B cell (primary cell): ENCODE measurements at regions not wholly inside any gene's neighbourhood (a gene's known extent, or its start where the extent isn't known, plus 50 kb on each side); places are given as distances from the start of the nearest gene placed in this dataset.

ENCODE experiments used
- ATAC-seq: fragments of 200-7000 bp; cut with Tn5 transposase; one replicate; pipeline ENCODE4 v1.10.0; 2021; ENCODE audit warnings: low read depth, mild to moderate bottlenecking, moderate number of reproducible peaks, moderate library complexity
- CTCF ChIA-PET: fragments of 350-600 bp; sonication (Branson Sonifier 250); formaldehyde crosslinking; loops from one replicate; lab custom pipeline; 2021; ENCODE audit warnings: antibody characterized with exemption, inconsistent platforms; lab: Charles Lee
- POLR2A ChIA-PET: fragments of 350-600 bp; sonication (Branson Sonifier 250); formaldehyde crosslinking; loops from one replicate; lab custom pipeline; 2021; ENCODE audit warnings: antibody characterized with exemption; lab: Charles Lee
- DNase-seq: peaks from one replicate; pipeline ENCODE4 v3.0.0; 2013
- H2AFZ ChIP-seq: 2 replicates; pipeline ENCODE4 v1.6.1; 2012; ENCODE audit warnings: mild to moderate bottlenecking, low read depth, low read length; ENCODE audit not compliant: insufficient read depth, poor library complexity, severe bottlenecking
- H3K27ac ChIP-seq, 2 donors: 1 replicate in 1 of 2; 2 replicates in 1 of 2; pipeline ENCODE4 v1.5.1; 2012 to 2013; ENCODE audit warnings: low read length in 2 of 2, mild to moderate bottlenecking in 2 of 2, moderate library complexity in 1 of 2
- H3K27me3 ChIP-seq, 4 experiments: fragments of 200-600 bp in 1 of 4; sonication (generic) in 1 of 4; replicated peaks in 1 of 4; 1 replicate in 2 of 4; 2 replicates in 2 of 4; pipeline versions ENCODE4 v1.6.1 to v1.7.0; 2013 to 2016; ENCODE audit warnings: low read length in 3 of 4, mild to moderate bottlenecking in 2 of 4, mixed read lengths in 1 of 4, moderate library complexity in 1 of 4; ENCODE audit not compliant: insufficient read depth in 4 of 4, control insufficient read depth in 3 of 4; ENCODE audit errors: control extremely low read depth in 1 of 4
- H3K36me3 ChIP-seq, 2 experiments: replicated peaks in 1 of 2; 1 replicate in 1 of 2; 2 replicates in 1 of 2; pipeline versions ENCODE4 v1.6.1 to v1.7.1; 2013; ENCODE audit warnings: low read length in 1 of 2; ENCODE audit not compliant: insufficient read depth in 2 of 2, control insufficient read depth in 1 of 2; ENCODE audit errors: control extremely low read depth in 1 of 2, extremely low read depth in 1 of 2
- H3K4me1 ChIP-seq, 2 donors: fragments of 200-600 bp in 1 of 2; sonication (generic) in 1 of 2; 1 replicate in 1 of 2; 2 replicates in 1 of 2; pipeline versions ENCODE4 v1.5.1 to v1.6.1; 2013 to 2017; ENCODE audit warnings: low read length in 2 of 2; ENCODE audit not compliant: control insufficient read depth in 2 of 2, insufficient read depth in 2 of 2
- H3K4me2 ChIP-seq: replicated peaks from 2 replicates; pipeline ENCODE3; 2012; ENCODE audit warnings: mild to moderate bottlenecking, low read depth, low read length; ENCODE audit not compliant: poor library complexity, severe bottlenecking
- H3K4me3 ChIP-seq, 5 experiments: fragments of 200-600 bp in 1 of 5; sonication (generic) in 1 of 5; 1 replicate in 3 of 5; 2 replicates in 2 of 5; pipeline versions ENCODE4 v1.5.1 to v1.7.0; 2011 to 2016; ENCODE audit warnings: low read length in 4 of 5, mild to moderate bottlenecking in 4 of 5, low read depth in 2 of 5, control low read depth in 1 of 5, moderate library complexity in 1 of 5; ENCODE audit not compliant: insufficient read depth in 1 of 5; ENCODE audit errors: control extremely low read depth in 1 of 5, extremely low read depth in 1 of 5
- H3K79me2 ChIP-seq: fragments of 200-600 bp; sonication (generic); one replicate; pipeline ENCODE4 v1.6.0; 2016; ENCODE audit warnings: low read length; ENCODE audit not compliant: control insufficient read depth, insufficient read depth
- H3K9ac ChIP-seq: fragments of 200-600 bp; sonication (generic); 2 replicates; pipeline ENCODE4 v1.6.1; 2017; ENCODE audit warnings: mild to moderate bottlenecking, low read length, moderate library complexity
- H3K9me3 ChIP-seq, 3 donors: one replicate each; pipeline versions ENCODE4 v1.6.1 to v1.7.1; 2013; ENCODE audit warnings: low read length in 2 of 3; ENCODE audit not compliant: control insufficient read depth in 2 of 3, insufficient read depth in 1 of 3; ENCODE audit errors: control extremely low read depth in 1 of 3
- H4K20me1 ChIP-seq: 2 replicates; pipeline ENCODE4 v1.6.0; 2012; ENCODE audit warnings: mild to moderate bottlenecking, low read length; ENCODE audit not compliant: insufficient read depth, control insufficient read depth, poor library complexity, severe bottlenecking
- H3K27ac Mint-ChIP-seq: one replicate; pipeline ENCODE4 v1.8.0; 2021; ENCODE audit warnings: mixed read lengths
- H3K27me3 Mint-ChIP-seq: one replicate; pipeline ENCODE4 v1.8.0; 2021; ENCODE audit warnings: mixed read lengths
- H3K4me1 Mint-ChIP-seq: one replicate; pipeline ENCODE4 v1.8.0; 2021; ENCODE audit warnings: mixed read lengths
- H3K4me3 Mint-ChIP-seq: one replicate; pipeline ENCODE4 v1.8.0; 2021; ENCODE audit warnings: mixed read lengths
- H3K9me3 Mint-ChIP-seq: one replicate; pipeline ENCODE4 v1.8.0; 2022; ENCODE audit warnings: mixed read lengths; ENCODE audit not compliant: insufficient read depth
- EZH2 ChIP-seq: IDR thresholded peaks from 2 replicates; pipeline ENCODE4 v1.6.1; 2012; ENCODE audit warnings: borderline replicate concordance, low read depth, mild to moderate bottlenecking, moderate library complexity, low read length; ENCODE audit not compliant: insufficient read depth, poor library complexity, severe bottlenecking
- WGBS: methylation state at CpG from one replicate; pipeline ENCODE4 v1.1.5; 2013; ENCODE audit warnings: missing lambda C conversion rate; ENCODE audit not compliant: insufficient coverage; 5-methylcytosine and 5-hydroxymethylcytosine counted together
- intact Hi-C: fragments of 100-400 bp; cut with micrococcal nuclease; formaldehyde crosslinking; loops from one replicate; pipeline ENCODE4 v1.10.0; 2022
- TF ChIP-seq, protein P1 (sequence below): fragments of 200-600 bp; IDR thresholded peaks from one replicate; pipeline ENCODE4 v1.8.0; 2022; ENCODE audit warnings: antibody characterized with exemption, mild to moderate bottlenecking

DNA sequence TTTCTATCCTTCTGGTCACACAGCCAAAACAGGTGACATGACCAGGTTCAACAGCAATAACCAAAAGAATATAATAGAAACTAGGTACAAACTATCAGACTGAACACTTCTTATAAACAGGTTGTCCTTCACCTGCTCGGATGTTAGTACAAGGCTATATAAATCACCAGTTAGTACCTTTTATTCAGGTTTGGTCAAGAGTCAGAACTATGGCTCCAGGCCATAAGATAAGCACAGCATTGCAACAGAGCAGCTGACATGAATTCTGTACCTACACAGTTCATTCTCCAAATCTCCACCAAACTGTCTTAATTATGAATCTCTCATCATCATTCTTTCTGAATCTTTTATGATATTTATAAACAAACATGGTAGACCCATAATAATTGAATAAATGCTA lies 123.9 kb downstream of the DIO2 start:
- POLR2A ChIA-PET: no interaction called here
- H3K4me3 Mint-ChIP-seq: no peak overlapping the region
- no peak for ATAC-seq

DNA sequence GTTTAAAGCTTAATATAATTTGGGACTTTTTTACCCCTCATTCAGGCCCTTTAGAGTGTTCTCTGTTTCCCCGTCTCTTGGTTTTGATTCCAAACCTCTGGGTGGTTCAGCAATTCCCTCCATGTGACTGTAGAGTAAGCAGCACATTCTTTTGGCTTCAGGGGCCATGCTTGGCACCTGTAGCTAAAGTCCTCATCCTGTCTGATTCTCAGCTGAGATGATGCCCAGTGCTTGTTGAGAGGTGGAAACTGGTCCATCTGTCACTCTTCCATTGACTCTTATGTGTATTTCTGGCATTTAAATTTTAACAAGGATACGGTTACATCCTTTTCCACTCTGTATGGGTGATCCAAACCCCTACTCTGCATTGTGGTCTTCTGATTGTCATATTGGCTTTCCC lies 127.1 kb downstream of the DIO2 start:
- no peaks in the 10 kb centered on the region for H3K4me1 Mint-ChIP-seq
- Histone ChIP-seq H3K4me3 (no peak overlapping the region), H3K9me3 (peaks cover 0 to 1% (median 0%) of the 10 kb centered on the region in 3 donors), H3K27me3 (no peaks in the 10 kb centered on the region), H3K79me2 (no peaks in the 10 kb centered on the region), H3K9ac (no peak overlapping the region), H2AFZ (no peak overlapping the region), H3K4me2 (no peak overlapping the region), H3K27ac (no peak overlapping the region), H4K20me1 (no peaks in the 10 kb centered on the region), H3K36me3 (no peaks in the 10 kb centered on the region), H3K4me1 (no peaks in the 10 kb centered on the region)
- 100% methylated on average over 1 of the region's 2 CpGs for WGBS
- H3K27me3 Mint-ChIP-seq: no peaks in the 10 kb centered on the region
- no peak overlapping the region for H3K27ac Mint-ChIP-seq
- POLR2A ChIA-PET: no interaction called here
- TF ChIP-seq EZH2: no peak
- TF ChIP-seq, protein P1, sequence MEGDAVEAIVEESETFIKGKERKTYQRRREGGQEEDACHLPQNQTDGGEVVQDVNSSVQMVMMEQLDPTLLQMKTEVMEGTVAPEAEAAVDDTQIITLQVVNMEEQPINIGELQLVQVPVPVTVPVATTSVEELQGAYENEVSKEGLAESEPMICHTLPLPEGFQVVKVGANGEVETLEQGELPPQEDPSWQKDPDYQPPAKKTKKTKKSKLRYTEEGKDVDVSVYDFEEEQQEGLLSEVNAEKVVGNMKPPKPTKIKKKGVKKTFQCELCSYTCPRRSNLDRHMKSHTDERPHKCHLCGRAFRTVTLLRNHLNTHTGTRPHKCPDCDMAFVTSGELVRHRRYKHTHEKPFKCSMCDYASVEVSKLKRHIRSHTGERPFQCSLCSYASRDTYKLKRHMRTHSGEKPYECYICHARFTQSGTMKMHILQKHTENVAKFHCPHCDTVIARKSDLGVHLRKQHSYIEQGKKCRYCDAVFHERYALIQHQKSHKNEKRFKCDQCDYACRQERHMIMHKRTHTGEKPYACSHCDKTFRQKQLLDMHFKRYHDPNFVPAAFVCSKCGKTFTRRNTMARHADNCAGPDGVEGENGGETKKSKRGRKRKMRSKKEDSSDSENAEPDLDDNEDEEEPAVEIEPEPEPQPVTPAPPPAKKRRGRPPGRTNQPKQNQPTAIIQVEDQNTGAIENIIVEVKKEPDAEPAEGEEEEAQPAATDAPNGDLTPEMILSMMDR: no peak
- H3K4me3 Mint-ChIP-seq: no peak overlapping the region
- no peaks in the 10 kb centered on the region for H3K9me3 Mint-ChIP-seq
- ATAC-seq (no peak), DNase-seq (no peak)
- CTCF ChIA-PET: no interaction called here
- intact Hi-C loops: no loop called here

More for the DNA sequence above, 123.9 kb downstream of the DIO2 start:
- H3K27ac ChIP-seq: no peak overlapping the region
- H2AFZ ChIP-seq: no peak overlapping the region
- H3K4me2 ChIP-seq: no peak overlapping the region
- no peak overlapping the region for H3K9ac ChIP-seq
- Mint-ChIP-seq H3K27ac (no peak overlapping the region), H3K9me3 (no peaks in the 10 kb centered on the region), H3K4me1 (no peaks in the 10 kb centered on the region), H3K27me3 (no peaks in the 10 kb centered on the region)
- no peak for DNase-seq
- H3K4me1 ChIP-seq: no peaks in the 10 kb centered on the region
- H3K4me3 ChIP-seq: no peak overlapping the region
- CTCF ChIA-PET: no interaction called here
- no peaks in the 10 kb centered on the region for H3K79me2 ChIP-seq
- no peak for TF ChIP-seq EZH2
- TF ChIP-seq, protein P1: no peak
- no peaks in the 10 kb centered on the region for H3K36me3 ChIP-seq
- H4K20me1 ChIP-seq: no peaks in the 10 kb centered on the region
- peaks cover 0 to 1% (median 0%) of the 10 kb centered on the region in 3 donors for H3K9me3 ChIP-seq
- no peaks in the 10 kb centered on the region for H3K27me3 ChIP-seq
- intact Hi-C loops: no loop called here
- WGBS: 100% methylated on average over 1 of the region's 1 CpG
